ENCODE measurements at regions not wholly inside any gene's neighbourhood (a gene's known extent, or its start where the extent isn't known, plus 50 kb on each side); places are given as distances from the start of the nearest gene placed in this dataset.

DNA sequence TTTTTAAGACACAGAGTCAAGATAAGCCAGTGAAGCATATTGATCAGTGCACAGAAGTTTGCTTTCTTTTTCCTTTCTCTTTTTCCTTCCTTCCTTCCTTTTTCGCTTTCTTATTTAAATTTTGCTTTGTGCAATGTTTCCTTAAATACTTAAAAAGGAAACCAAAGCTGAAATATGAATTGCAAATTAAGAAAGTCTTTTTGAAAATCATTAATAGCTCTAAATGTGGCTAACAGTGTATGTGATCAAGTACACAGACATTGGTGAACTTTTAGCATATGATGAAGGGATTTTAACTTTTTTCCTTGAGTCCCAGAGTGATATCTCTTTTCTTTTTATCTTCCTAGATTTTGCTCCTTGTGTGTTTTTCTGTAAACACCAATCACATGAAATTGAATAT lies 1356.9 kb upstream of the PRR20A start:
- TF ChIP-seq, protein P1, sequence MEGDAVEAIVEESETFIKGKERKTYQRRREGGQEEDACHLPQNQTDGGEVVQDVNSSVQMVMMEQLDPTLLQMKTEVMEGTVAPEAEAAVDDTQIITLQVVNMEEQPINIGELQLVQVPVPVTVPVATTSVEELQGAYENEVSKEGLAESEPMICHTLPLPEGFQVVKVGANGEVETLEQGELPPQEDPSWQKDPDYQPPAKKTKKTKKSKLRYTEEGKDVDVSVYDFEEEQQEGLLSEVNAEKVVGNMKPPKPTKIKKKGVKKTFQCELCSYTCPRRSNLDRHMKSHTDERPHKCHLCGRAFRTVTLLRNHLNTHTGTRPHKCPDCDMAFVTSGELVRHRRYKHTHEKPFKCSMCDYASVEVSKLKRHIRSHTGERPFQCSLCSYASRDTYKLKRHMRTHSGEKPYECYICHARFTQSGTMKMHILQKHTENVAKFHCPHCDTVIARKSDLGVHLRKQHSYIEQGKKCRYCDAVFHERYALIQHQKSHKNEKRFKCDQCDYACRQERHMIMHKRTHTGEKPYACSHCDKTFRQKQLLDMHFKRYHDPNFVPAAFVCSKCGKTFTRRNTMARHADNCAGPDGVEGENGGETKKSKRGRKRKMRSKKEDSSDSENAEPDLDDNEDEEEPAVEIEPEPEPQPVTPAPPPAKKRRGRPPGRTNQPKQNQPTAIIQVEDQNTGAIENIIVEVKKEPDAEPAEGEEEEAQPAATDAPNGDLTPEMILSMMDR (IDR thresholded peaks at IDR 0.05): no peak
- no peak for TF ChIP-seq EZH2 (IDR thresholded peaks at IDR 0.05; ENCODE audit: borderline replicate concordance, insufficient read depth, low read depth, low read length, poor library complexity, severe bottlenecking)

Data from B cell (primary cell).